SK-N-MC (cell line): ENCODE measurements at regions not wholly inside any gene's neighbourhood (a gene's known extent, or its start where the extent isn't known, plus 50 kb on each side); places are given as distances from the start of the nearest gene placed in this dataset.

ENCODE experiments used
- DNase-seq: peaks from one replicate; pipeline ENCODE4 v3.0.0-alpha.2; 2011; ENCODE audit warnings: low read depth, low spot score
- H3K27ac ChIP-seq: fragments of 200-600 bp; sonication (generic); 2 replicates; pipeline ENCODE4 v1.5.1; 2016; ENCODE audit warnings: mixed run types
- H3K36me3 ChIP-seq: fragments of 200-600 bp; sonication (generic); 2 replicates; pipeline ENCODE4 v1.6.1; 2017; ENCODE audit warnings: antibody characterized with exemption, low read length, mixed read lengths; ENCODE audit not compliant: insufficient read depth
- H3K4me3 ChIP-seq: fragments of 200-600 bp; sonication (generic); 2 replicates; pipeline ENCODE4 v1.5.1; 2016
- H3K9ac ChIP-seq: fragments of 200-600 bp; sonication (generic); 2 replicates; pipeline ENCODE4 v1.8.0; 2017; ENCODE audit warnings: mixed run types, mixed read lengths; ENCODE audit not compliant: insufficient read length
- H3K9me3 ChIP-seq: fragments of 200-600 bp; sonication (generic); 2 replicates; pipeline ENCODE4 v1.6.1; 2017; ENCODE audit warnings: low read depth, mild to moderate bottlenecking, antibody characterized with exemption, low read length, moderate library complexity, mixed read lengths
- EZH2 ChIP-seq: fragments of 200-600 bp; sonication (generic); IDR thresholded peaks from one replicate; pipeline ENCODE4 v1.6.1; 2017; ENCODE audit warnings: antibody characterized with exemption
- FOXP2 ChIP-seq: optimal IDR thresholded peaks from 2 replicates; pipeline ENCODE3; 2011; ENCODE audit warnings: mild to moderate bottlenecking, moderate library complexity; ENCODE audit not compliant: insufficient read depth; ENCODE audit errors: extremely low read length, control extremely low read depth
- POLR2AphosphoS5 ChIP-seq: IDR thresholded peaks from 2 replicates; pipeline ENCODE4 v1.6.1; 2012; ENCODE audit warnings: mild to moderate bottlenecking, low read depth, low read length, borderline replicate concordance

- no peak for DNase-seq
- TF ChIP-seq POLR2AphosphoS5 (no peak), EZH2 (no peak), FOXP2 (no peak)
- Histone ChIP-seq H3K27ac (no peak overlapping the region), H3K9ac (no peak overlapping the region), H3K9me3 (no peaks in the 10 kb centered on the region), H3K36me3 (no peaks in the 10 kb centered on the region), H3K4me3 (no peak overlapping the region)
Measured at GRCh38 chr2:36253086-36253485, 102.5 kb upstream of the CRIM1 start.

- no peak overlapping the region for H3K9ac ChIP-seq
- H3K36me3 ChIP-seq, result no peaks in the 10 kb centered on the region
- no peak for DNase-seq
- H3K27ac ChIP-seq, result no peak overlapping the region
- TF ChIP-seq POLR2AphosphoS5 (no peak), FOXP2 (no peak), EZH2 (no peak)
- H3K4me3 ChIP-seq, result no peak overlapping the region
- no peaks in the 10 kb centered on the region for H3K9me3 ChIP-seq
Measured at GRCh38 chr2:36246320-36246990, 109.1 kb upstream of the CRIM1 start.

GRCh38 chr2:36245651-36246050, 109.9 kb upstream of the CRIM1 start:
- no peaks in the 10 kb centered on the region for H3K9me3 ChIP-seq
- no peak overlapping the region for H3K27ac ChIP-seq
- H3K9ac ChIP-seq, result no peak overlapping the region
- no peaks in the 10 kb centered on the region for H3K36me3 ChIP-seq
- TF ChIP-seq POLR2AphosphoS5, result no peak
- no peak for TF ChIP-seq FOXP2
- no peak for TF ChIP-seq EZH2
- no peak overlapping the region for H3K4me3 ChIP-seq
- no peak for DNase-seq

GRCh38 chr2:36238106-36238505, 117.5 kb upstream of the CRIM1 start:
- Histone ChIP-seq H3K27ac (peak overlapping the region; percentile 72), H3K36me3 (no peaks in the 10 kb centered on the region), H3K9ac (no peak overlapping the region), H3K4me3 (no peak overlapping the region), H3K9me3 (no peaks in the 10 kb centered on the region)
- no peak for TF ChIP-seq FOXP2
- TF ChIP-seq POLR2AphosphoS5, result no peak
- no peak for TF ChIP-seq EZH2
- DNase-seq, result no peak

- no peak for DNase-seq
- Histone ChIP-seq H3K27ac (no peak overlapping the region), H3K9me3 (no peaks in the 10 kb centered on the region), H3K4me3 (no peak overlapping the region), H3K36me3 (no peaks in the 10 kb centered on the region), H3K9ac (no peak overlapping the region)
- TF ChIP-seq FOXP2, result no peak
- TF ChIP-seq EZH2, result no peak
- no peak for TF ChIP-seq POLR2AphosphoS5
Measured at GRCh38 chr2:36235882-36236281, 119.7 kb upstream of the CRIM1 start.

- TF ChIP-seq POLR2AphosphoS5, result no peak
- TF ChIP-seq FOXP2, result no peak
- TF ChIP-seq EZH2, result no peak
- Histone ChIP-seq H3K27ac (no peak overlapping the region), H3K9me3 (no peaks in the 10 kb centered on the region), H3K4me3 (no peak overlapping the region), H3K36me3 (no peaks in the 10 kb centered on the region), H3K9ac (no peak overlapping the region)
- DNase-seq, result no peak
Measured at GRCh38 chr2:36235426-36235825, 120.2 kb upstream of the CRIM1 start.

- no peak for DNase-seq
- TF ChIP-seq EZH2 (no peak), POLR2AphosphoS5 (no peak), FOXP2 (no peak)
- no peaks in the 10 kb centered on the region for H3K36me3 ChIP-seq
- H3K9ac ChIP-seq, result no peak overlapping the region
- H3K9me3 ChIP-seq, result no peaks in the 10 kb centered on the region
- H3K27ac ChIP-seq, result no peak overlapping the region
- no peak overlapping the region for H3K4me3 ChIP-seq
Measured at GRCh38 chr2:36223259-36223658, 132.3 kb upstream of the CRIM1 start.

GRCh38 chr2:36222485-36222884, 133.1 kb upstream of the CRIM1 start:
- Histone ChIP-seq H3K36me3 (no peaks in the 10 kb centered on the region), H3K9ac (no peak overlapping the region), H3K27ac (no peak overlapping the region), H3K4me3 (no peak overlapping the region), H3K9me3 (no peaks in the 10 kb centered on the region)
- no peak for TF ChIP-seq EZH2
- no peak for TF ChIP-seq POLR2AphosphoS5
- no peak for TF ChIP-seq FOXP2
- DNase-seq, result no peak

- TF ChIP-seq EZH2 (no peak), POLR2AphosphoS5 (no peak), FOXP2 (no peak)
- DNase-seq, result no peak
- no peak overlapping the region for H3K27ac ChIP-seq
- no peak overlapping the region for H3K4me3 ChIP-seq
- no peaks in the 10 kb centered on the region for H3K36me3 ChIP-seq
- H3K9me3 ChIP-seq, result no peaks in the 10 kb centered on the region
- no peak overlapping the region for H3K9ac ChIP-seq
Measured at GRCh38 chr2:36214691-36215090, 140.9 kb upstream of the CRIM1 start.
